Mesodermal cell (in vitro differentiated cells): ENCODE measurements at regions not wholly inside any gene's neighbourhood (a gene's known extent, or its start where the extent isn't known, plus 50 kb on each side); places are given as distances from the start of the nearest gene placed in this dataset.

ENCODE experiments used
- H3K27ac ChIP-seq: 2 replicates; pipeline ENCODE4 v1.7.0; 2013; ENCODE audit warnings: mild to moderate bottlenecking, low read depth, low read length, moderate library complexity; ENCODE audit not compliant: severe bottlenecking
- H3K36me3 ChIP-seq: 2 replicates; pipeline ENCODE4 v1.7.1; 2013; ENCODE audit warnings: mild to moderate bottlenecking, low read length, moderate library complexity; ENCODE audit not compliant: control insufficient read depth, insufficient read depth
- H3K4me1 ChIP-seq: one replicate; pipeline ENCODE4 v1.7.1; 2013; ENCODE audit warnings: mild to moderate bottlenecking, low read length; ENCODE audit not compliant: insufficient read depth, control insufficient read depth, poor library complexity, severe bottlenecking
- H3K4me3 ChIP-seq: 2 replicates; pipeline ENCODE4 v1.7.0; 2013; ENCODE audit warnings: low read length, control low read depth, mild to moderate bottlenecking; ENCODE audit not compliant: insufficient read depth, poor library complexity, severe bottlenecking; ENCODE audit errors: extremely low read depth
- H3K9me3 ChIP-seq: 2 replicates; pipeline ENCODE4 v1.7.1; 2013; ENCODE audit warnings: mild to moderate bottlenecking, low read length, moderate library complexity; ENCODE audit not compliant: control insufficient read depth
- WGBS, 2 experiments: methylation state at CpG; one replicate each; pipeline ENCODE4 v1.1.5; 2013; ENCODE audit warnings: missing lambda C conversion rate in 2 of 2; ENCODE audit not compliant: insufficient coverage in 2 of 2; 5-methylcytosine and 5-hydroxymethylcytosine counted together

GRCh38 chr4:183790661-183791060 is 114.4 kb upstream of the STOX2 start:
- Histone ChIP-seq H3K27ac (no peak overlapping the region), H3K4me3 (no peak overlapping the region), H3K4me1 (no peaks in the 10 kb centered on the region), H3K9me3 (peaks cover 20% of the 10 kb centered on the region), H3K36me3 (no peaks in the 10 kb centered on the region)
- 77 to 89% methylated on average over 2 to 3 of the region's 4 CpGs for WGBS, 2 experiments

GRCh38 chr4:183797011-183797444 is 108.1 kb upstream of the STOX2 start:
- WGBS, 2 experiments: 2 to 3% methylated on average over 13 to 19 of the region's 39 CpGs
- Histone ChIP-seq H3K4me1 (peaks cover 2% of the 10 kb centered on the region), H3K27ac (no peak overlapping the region), H3K36me3 (no peaks in the 10 kb centered on the region), H3K4me3 (peak overlapping the region; percentile 37), H3K9me3 (peaks cover 20% of the 10 kb centered on the region)

- Histone ChIP-seq H3K4me3 (peak overlapping the region; percentile 37), H3K4me1 (peaks cover 2% of the 10 kb centered on the region), H3K9me3 (peaks cover 20% of the 10 kb centered on the region), H3K36me3 (no peaks in the 10 kb centered on the region), H3K27ac (no peak overlapping the region)
- WGBS, 2 experiments: 0 to 1% methylated on average over 83 to 95 of the region's 105 CpGs
Observed at GRCh38 chr4:183797445-183798300, 107.4 kb upstream of the STOX2 start.

GRCh38 chr4:183798301-183799253 is 106.5 kb upstream of the STOX2 start:
- Histone ChIP-seq H3K36me3 (no peaks in the 10 kb centered on the region), H3K4me3 (peak overlapping the region; percentile 37), H3K4me1 (peaks cover 2% of the 10 kb centered on the region), H3K9me3 (peaks cover 14% of the 10 kb centered on the region), H3K27ac (no peak overlapping the region)
- 2% methylated on average over 31 to 37 of the region's 65 CpGs for WGBS, 2 experiments

GRCh38 chr4:183801457-183802165 is 103.5 kb upstream of the STOX2 start:
- Histone ChIP-seq H3K9me3 (no peaks in the 10 kb centered on the region), H3K4me3 (no peak overlapping the region), H3K4me1 (peaks cover 2% of the 10 kb centered on the region), H3K36me3 (no peaks in the 10 kb centered on the region), H3K27ac (no peak overlapping the region)
- WGBS, 2 experiments: 51 to 65% methylated on average over 8 of the region's 8 CpGs

- H3K9me3 ChIP-seq: no peaks in the 10 kb centered on the region
- H3K27ac ChIP-seq: no peak overlapping the region
- WGBS, 2 experiments: 89 to 90% methylated on average over 11 of the region's 11 CpGs
- H3K36me3 ChIP-seq: no peaks in the 10 kb centered on the region
- H3K4me3 ChIP-seq: no peak overlapping the region
- H3K4me1 ChIP-seq: no peaks in the 10 kb centered on the region
Observed at GRCh38 chr4:183806341-183806740, 98.8 kb upstream of the STOX2 start.

- no peaks in the 10 kb centered on the region for H3K36me3 ChIP-seq
- no peak overlapping the region for H3K27ac ChIP-seq
- no peaks in the 10 kb centered on the region for H3K9me3 ChIP-seq
- no peak overlapping the region for H3K4me3 ChIP-seq
- H3K4me1 ChIP-seq: no peaks in the 10 kb centered on the region
- 85 to 91% methylated on average over 14 to 17 of the region's 19 CpGs for WGBS, 2 experiments
Observed at GRCh38 chr4:183807420-183808096, 97.5 kb upstream of the STOX2 start.

GRCh38 chr4:183808097-183808456 is 97.0 kb upstream of the STOX2 start:
- WGBS, 2 experiments: 72 to 74% methylated on average over 7 to 8 of the region's 9 CpGs
- Histone ChIP-seq H3K9me3 (no peaks in the 10 kb centered on the region), H3K4me3 (no peak overlapping the region), H3K27ac (no peak overlapping the region), H3K36me3 (no peaks in the 10 kb centered on the region), H3K4me1 (no peaks in the 10 kb centered on the region)

- 67% methylated on average over 1 of the region's 1 CpG; no CpG with 5 or more reads in 1 of the 2 experiments for WGBS, 2 experiments
Observed at GRCh38 chr4:183812567-183812966, 92.5 kb upstream of the STOX2 start.

GRCh38 chr4:183814461-183814860 is 90.6 kb upstream of the STOX2 start:
- Histone ChIP-seq H3K9me3 (no peaks in the 10 kb centered on the region), H3K36me3 (no peaks in the 10 kb centered on the region), H3K27ac (no peak overlapping the region), H3K4me3 (no peak overlapping the region), H3K4me1 (no peaks in the 10 kb centered on the region)
- 80 to 91% methylated on average over 1 to 4 of the region's 5 CpGs for WGBS, 2 experiments

More at GRCh38 chr4:183812567-183812966, 92.5 kb upstream of the STOX2 start:
- H3K27ac ChIP-seq: no peak overlapping the region
- no peak overlapping the region for H3K4me3 ChIP-seq
- no peaks in the 10 kb centered on the region for H3K36me3 ChIP-seq
- H3K4me1 ChIP-seq: no peaks in the 10 kb centered on the region
- H3K9me3 ChIP-seq: no peaks in the 10 kb centered on the region
